GM13976 (cell line): ENCODE measurements at regions not wholly inside any gene's neighbourhood (a gene's known extent, or its start where the extent isn't known, plus 50 kb on each side); places are given as distances from the start of the nearest gene placed in this dataset.
"Not testable (repeated sequence)": the region's sequence is repeated elsewhere in the genome, so short reads cannot be mapped to it uniquely, and the experiment has no call there.

Experiments
- DNase-seq: peaks from one replicate; pipeline ENCODE4 v3.0.0; 2012; ENCODE audit warnings: low spot score
- in situ Hi-C: fragments of 300-500 bp; cut with MboI; formaldehyde crosslinking; loops from one replicate; pipeline ENCODE4 v1.12.0; 2022; ENCODE audit warnings: low sequenced_read_pairs, mixed read lengths, inconsistent platforms; ENCODE audit not compliant: unreplicated experiment
- TF ChIP-seq, protein P1 (sequence below): IDR thresholded peaks from 2 replicates; pipeline ENCODE4 v1.5.1; 2012; ENCODE audit warnings: borderline replicate concordance, mild to moderate bottlenecking; ENCODE audit not compliant: insufficient read depth; ENCODE audit errors: extremely low read depth, missing control alignments, control extremely low read depth

DNA sequence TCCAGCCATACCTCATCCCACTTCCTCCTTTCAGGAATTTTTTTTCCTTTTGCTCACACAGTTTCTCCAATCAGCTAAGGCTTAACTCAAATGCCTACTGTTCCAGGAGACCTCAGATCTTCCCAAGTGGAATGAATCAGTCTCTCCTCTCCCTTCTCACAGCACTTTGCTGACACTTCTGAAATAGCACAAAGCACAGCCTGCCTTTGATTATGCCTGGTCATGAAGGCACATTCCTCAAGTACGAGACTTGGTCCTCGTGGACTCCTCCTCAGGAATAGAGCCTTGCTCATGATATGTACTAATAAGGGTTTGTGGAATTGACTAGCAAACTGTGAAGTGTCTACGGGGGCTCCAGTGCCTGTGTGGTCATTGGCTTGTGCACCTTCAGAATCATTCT lies 176.7 kb upstream of the TENM4 start:
- in situ Hi-C loops: no loop called here
- TF ChIP-seq, protein P1, sequence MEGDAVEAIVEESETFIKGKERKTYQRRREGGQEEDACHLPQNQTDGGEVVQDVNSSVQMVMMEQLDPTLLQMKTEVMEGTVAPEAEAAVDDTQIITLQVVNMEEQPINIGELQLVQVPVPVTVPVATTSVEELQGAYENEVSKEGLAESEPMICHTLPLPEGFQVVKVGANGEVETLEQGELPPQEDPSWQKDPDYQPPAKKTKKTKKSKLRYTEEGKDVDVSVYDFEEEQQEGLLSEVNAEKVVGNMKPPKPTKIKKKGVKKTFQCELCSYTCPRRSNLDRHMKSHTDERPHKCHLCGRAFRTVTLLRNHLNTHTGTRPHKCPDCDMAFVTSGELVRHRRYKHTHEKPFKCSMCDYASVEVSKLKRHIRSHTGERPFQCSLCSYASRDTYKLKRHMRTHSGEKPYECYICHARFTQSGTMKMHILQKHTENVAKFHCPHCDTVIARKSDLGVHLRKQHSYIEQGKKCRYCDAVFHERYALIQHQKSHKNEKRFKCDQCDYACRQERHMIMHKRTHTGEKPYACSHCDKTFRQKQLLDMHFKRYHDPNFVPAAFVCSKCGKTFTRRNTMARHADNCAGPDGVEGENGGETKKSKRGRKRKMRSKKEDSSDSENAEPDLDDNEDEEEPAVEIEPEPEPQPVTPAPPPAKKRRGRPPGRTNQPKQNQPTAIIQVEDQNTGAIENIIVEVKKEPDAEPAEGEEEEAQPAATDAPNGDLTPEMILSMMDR: no peak
- DNase-seq: no peak

DNA sequence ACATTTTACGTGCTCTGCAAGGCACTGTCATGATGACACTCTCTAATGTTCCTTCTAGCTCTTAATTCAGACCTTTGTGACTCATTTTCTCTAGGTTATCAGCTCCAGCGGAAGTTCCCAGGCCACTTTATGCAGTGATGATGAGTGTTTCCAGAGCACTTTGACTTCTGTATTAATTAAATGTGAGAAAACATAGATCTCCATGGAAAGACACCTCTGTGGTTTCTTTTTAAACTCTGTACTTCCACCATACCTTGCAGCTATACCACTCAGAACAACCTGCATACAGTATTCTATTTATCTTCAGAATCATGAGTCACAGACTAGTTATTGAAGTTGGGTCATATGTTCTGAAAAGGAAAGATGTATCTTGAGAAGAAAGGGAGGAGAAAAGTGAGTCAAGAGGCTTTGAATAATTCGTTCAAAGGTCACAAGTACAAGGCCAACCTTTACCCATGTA lies 175.6 kb upstream of the TENM4 start:
- DNase-seq: no peak
- in situ Hi-C loops: no loop called here
- TF ChIP-seq, protein P1: no peak

DNA sequence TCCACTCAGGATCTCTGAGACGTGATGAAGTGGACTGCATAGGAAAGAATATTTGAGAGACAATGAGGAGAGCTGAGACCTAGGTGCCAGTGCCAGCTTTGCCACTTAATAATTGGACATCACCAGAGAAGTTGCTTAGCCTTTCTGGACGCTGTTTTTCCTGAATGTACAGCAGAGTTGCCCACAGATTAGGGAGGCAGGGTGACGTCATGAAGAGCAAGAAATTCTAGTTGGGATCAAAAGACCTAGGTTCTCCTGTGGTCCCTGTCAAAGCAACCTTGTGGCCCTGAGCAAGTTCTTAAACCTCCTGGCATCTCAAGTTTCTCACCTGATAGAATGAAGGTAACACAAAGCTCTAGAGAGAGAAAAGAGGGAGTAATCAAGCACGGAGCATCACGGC lies 174.6 kb upstream of the TENM4 start:
- TF ChIP-seq, protein P1: no peak
- no peak for DNase-seq
- in situ Hi-C loops: no loop called here

DNA sequence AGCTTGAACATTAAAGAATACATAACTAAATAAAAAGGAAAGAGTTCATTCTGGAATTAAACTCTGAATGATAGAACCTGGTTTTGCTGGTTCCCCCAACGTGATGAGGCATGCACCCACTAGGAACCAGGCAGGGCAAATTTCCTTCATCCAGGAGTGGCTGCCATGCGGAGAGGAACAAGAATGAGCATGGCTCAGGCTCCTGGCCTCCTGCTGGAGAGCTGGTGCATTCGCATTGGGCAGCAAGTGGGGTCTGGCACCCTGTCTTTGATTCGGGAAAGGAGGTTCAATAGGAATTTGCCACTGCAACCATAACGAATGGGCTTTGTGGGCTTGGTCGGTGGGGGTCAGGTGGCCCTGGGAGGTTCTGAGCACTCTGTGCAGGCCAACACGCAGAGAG lies 169.8 kb upstream of the TENM4 start:
- in situ Hi-C loops: no loop called here

DNA sequence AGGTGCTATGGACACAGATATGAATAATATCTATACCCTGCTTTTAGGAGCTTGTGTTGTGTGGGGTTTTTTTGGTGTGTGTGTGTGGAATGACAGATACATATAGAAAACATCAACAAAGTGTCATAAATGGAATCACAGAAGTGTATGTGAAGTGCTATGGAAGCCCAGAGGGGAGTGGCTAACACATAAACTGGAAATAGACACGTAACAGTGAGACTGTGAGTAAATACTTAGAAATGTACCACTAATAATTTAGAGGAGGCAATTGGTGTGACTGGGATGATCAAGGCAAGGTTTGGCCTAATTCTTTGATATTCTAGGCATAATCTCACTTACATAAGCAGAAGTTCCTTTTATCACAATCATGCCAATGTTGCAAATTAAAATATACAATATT lies 169.3 kb upstream of the TENM4 start:
- no peak for DNase-seq
- TF ChIP-seq, protein P1: no peak
- in situ Hi-C loops: no loop called here

More for the DNA sequence above, 169.8 kb upstream of the TENM4 start:
- TF ChIP-seq, protein P1: no peak
- DNase-seq: no peak

DNA sequence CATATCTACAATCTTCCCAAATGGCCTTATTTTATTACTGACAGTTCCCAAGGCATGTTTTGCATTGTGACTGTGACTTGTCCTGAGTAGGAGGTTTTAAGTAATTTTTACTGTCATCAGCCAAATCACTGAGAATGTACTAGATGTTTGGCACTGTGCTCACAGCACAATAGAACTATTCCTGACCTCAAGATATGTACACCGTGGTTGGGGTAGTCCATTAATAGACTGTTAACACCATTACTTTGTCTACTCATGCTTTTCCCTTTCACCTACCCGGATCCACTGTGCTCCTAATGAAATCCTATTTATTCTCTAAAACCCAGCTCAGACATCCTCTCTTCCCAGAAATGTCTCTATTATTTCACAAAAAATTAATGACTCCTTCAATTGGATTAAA lies 168.7 kb upstream of the TENM4 start:
- DNase-seq: no peak
- in situ Hi-C loops: no loop called here
- TF ChIP-seq, protein P1: no peak

DNA sequence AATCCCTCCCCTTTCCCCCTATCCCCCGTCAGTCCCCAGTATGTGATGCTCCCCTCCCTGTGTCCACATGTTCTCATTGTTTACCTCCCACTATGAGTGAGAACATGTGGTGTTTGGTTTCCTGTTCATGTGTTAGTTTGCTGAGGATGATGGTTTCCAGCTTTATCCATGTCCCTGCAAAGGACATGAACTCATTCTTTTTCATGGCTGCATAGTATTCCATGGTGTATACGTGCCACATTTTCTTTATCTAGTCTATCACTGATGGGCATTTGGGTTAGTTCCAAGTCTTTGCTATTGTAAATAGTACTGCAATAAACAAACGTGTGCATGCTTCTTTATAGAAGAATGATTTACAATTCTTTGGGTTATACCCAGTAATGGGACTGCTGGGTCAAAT lies 165.6 kb upstream of the TENM4 start:
- DNase-seq, in situ Hi-C loops: not testable (repeated sequence)

DNA sequence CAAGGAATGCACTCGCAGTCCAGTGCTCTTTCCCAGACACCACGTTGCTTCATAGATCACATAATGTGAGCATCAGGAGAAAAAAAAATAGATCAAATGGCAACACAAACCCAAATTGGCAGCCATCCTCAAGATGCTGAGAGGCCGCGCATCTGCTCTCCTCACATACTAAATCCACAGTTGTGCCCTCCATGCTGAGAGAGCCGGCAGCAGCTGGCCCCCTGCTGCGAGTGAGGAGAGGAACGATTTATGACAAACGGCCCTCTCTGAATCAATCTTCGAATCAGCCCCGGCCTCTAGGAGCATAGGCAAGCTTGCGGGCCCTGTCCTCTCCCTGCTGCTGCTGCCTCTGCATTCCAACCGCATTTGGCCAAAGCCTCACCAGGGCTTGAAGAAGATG lies 159.9 kb upstream of the TENM4 start:
- in situ Hi-C loops: no loop called here
- TF ChIP-seq, protein P1: no peak
- no peak for DNase-seq
